HG03139 (cell line): ENCODE measurements at regions not wholly inside any gene's neighbourhood (a gene's known extent, or its start where the extent isn't known, plus 50 kb on each side); places are given as distances from the start of the nearest gene placed in this dataset.
A peak's percentile ranks its signal among the peaks of the same experiment; 100 is the strongest.
"Not testable (repeated sequence)": the region's sequence is repeated elsewhere in the genome, so short reads cannot be mapped to it uniquely, and the experiment has no call there.

ENCODE experiments used
- ATAC-seq: cut with Tn5 transposase; IDR thresholded peaks from one replicate; pipeline ENCODE4 v1.9.1; 2021; ENCODE audit not compliant: unreplicated experiment

GRCh38 chrX:97850911-97851310, 967.2 kb downstream of the RPA4 start:
- no peak for ATAC-seq

- no peak for ATAC-seq
Observed at GRCh38 chrX:97854086-97854485, 970.4 kb downstream of the RPA4 start.

- no peak for ATAC-seq
Observed at GRCh38 chrX:97858592-97858991, 974.9 kb downstream of the RPA4 start.

GRCh38 chrX:97860226-97860625, 976.5 kb downstream of the RPA4 start:
- ATAC-seq, result no peak

GRCh38 chrX:97863261-97863660, 979.6 kb downstream of the RPA4 start:
- no peak for ATAC-seq

- no peak for ATAC-seq
Observed at GRCh38 chrX:97867266-97867665, 983.6 kb downstream of the RPA4 start.

GRCh38 chrX:97876697-97877407, 993.1 kb downstream of the RPA4 start:
- no peak for ATAC-seq

GRCh38 chrX:97882306-97882705, 998.6 kb downstream of the RPA4 start:
- ATAC-seq, result no peak

GRCh38 chrX:97895751-97896150, 1012.0 kb downstream of the RPA4 start:
- ATAC-seq, result no peak

GRCh38 chrX:97897998-97898397, 1014.3 kb downstream of the RPA4 start:
- no peak for ATAC-seq

- no peak for ATAC-seq
Observed at GRCh38 chrX:97898798-97899197, 1015.1 kb downstream of the RPA4 start.

GRCh38 chrX:97907791-97908190, 1024.1 kb downstream of the RPA4 start:
- no peak for ATAC-seq

- ATAC-seq, result peak; percentile 96
Observed at GRCh38 chrX:97909245-97909644, 1025.5 kb downstream of the RPA4 start.

GRCh38 chrX:97915390-97915789, 1031.7 kb downstream of the RPA4 start:
- not testable (repeated sequence) for ATAC-seq

- not testable (repeated sequence) for ATAC-seq
Observed at GRCh38 chrX:97921223-97921622, 1037.5 kb downstream of the RPA4 start.

- ATAC-seq, result no peak
Observed at GRCh38 chrX:97931586-97931985, 1047.9 kb downstream of the RPA4 start.

- no peak for ATAC-seq
Observed at GRCh38 chrX:97936296-97936695, 1052.6 kb downstream of the RPA4 start.

GRCh38 chrX:97938706-97939105, 1055.0 kb downstream of the RPA4 start:
- ATAC-seq, result no peak

GRCh38 chrX:97968376-97969163, 1084.9 kb downstream of the RPA4 start:
- no peak for ATAC-seq

- ATAC-seq, result no peak
Observed at GRCh38 chrX:97984641-97985040, 1100.9 kb downstream of the RPA4 start.

GRCh38 chrX:97985096-97985495, 1101.4 kb downstream of the RPA4 start:
- ATAC-seq, result no peak

GRCh38 chrX:97987979-97988378, 1104.3 kb downstream of the RPA4 start:
- no peak for ATAC-seq
